GM21515 (cell line): ENCODE measurements at regions not wholly inside any gene's neighbourhood (a gene's known extent, or its start where the extent isn't known, plus 50 kb on each side); places are given as distances from the start of the nearest gene placed in this dataset.

Experiments
- ATAC-seq: cut with Tn5 transposase; IDR thresholded peaks from one replicate; pipeline ENCODE4 v1.9.1; 2021; ENCODE audit not compliant: unreplicated experiment

DNA sequence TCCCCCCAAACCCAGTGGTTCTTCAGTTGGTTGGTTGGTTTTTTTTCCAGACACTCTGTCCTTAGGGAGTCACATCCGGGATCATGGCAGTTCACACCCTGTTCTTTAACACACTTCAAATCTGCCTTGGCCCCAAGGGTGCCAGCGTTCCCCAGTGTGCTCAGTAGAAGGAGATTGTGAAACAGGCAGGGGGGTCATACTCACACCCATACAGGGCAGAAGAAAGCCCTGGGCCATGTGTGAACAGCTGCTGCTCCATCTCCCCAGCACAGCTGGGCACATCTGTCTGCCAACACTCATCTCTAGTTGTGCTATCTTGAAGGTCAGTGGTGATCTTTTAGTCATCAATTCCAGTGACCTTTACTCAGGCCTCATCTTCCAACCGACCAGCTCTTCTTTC lies 64.4 kb upstream of the FUT8 start:
- ATAC-seq, result no peak

DNA sequence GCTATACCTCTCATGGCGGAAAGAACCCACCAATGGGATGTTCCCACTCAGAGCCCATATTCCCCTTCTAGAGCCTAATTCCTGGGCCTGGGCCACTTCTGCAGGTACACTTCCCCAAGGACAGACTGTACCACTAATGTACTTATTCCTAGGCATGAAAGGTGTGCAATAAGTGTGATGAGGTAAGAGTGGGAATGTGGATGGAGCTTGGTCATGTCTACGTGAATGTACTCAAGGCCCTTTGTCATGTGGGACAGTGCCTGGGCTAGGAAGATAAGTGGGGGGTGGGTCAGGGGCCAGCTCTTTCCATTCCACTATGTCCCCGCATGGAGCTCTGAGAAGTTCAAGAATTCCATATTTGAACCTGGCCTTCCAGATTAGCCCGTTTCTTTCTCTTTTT lies 63.4 kb upstream of the FUT8 start:
- ATAC-seq, result no peak

DNA sequence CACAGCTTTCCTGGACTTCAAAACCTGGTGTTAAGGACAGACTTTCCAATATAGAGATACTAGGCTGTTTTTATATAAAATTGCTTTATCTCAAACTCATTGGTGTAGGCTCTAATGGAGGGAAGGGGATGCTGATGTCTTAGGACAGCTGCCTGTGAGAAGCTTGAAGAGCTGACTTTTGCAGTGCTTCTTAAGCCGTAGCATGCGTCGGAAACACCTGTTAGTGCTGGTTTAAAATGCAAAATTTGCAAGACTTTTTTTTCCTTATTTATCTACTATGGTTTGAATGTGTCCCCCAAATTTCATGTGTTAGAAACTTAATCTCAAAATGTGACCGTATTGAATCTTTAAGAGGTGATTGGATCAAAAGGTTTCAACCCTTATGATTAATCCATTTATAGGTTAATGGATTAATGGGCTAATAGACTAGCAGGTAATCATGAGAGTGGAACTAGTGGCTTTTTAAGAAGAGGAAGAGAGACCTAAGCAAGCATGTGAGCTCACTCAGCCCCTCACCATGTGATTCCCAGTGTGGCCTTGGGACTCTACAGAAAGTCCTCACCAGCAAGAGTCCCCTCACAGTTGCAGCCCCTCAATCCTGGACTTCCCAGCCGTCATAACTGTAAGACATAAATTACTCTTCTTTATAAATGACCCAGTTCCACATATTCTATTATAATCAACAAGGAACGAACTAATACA lies 60.9 kb upstream of the FUT8 start:
- ATAC-seq, result peak; percentile 45

DNA sequence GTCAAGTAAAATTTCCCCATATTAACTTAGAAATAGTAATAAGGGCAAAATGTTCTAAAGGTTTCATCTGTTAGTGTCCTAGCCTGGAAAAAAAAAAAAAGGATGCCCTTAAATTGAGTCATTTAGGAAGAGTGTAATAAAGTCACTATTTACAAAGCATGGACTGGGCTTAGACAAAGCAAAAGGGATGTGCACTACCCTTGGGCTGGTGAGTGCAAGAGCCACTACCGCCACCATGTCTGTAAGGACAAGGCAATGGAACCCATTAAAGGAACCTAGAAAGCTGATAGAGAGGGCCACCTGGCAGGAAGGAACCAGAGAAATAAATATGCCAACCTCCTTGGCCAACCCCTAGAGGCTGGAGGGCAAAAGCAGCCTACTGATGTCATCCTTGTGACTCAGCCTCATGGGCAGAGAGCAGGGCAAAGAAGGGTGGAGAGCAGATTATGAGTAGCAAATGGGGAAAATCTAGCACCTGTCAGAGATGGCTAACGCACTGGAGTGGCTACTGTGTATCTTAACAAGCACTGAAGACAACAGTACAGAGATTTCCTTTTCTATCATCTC lies 59.5 kb upstream of the FUT8 start:
- no peak for ATAC-seq

DNA sequence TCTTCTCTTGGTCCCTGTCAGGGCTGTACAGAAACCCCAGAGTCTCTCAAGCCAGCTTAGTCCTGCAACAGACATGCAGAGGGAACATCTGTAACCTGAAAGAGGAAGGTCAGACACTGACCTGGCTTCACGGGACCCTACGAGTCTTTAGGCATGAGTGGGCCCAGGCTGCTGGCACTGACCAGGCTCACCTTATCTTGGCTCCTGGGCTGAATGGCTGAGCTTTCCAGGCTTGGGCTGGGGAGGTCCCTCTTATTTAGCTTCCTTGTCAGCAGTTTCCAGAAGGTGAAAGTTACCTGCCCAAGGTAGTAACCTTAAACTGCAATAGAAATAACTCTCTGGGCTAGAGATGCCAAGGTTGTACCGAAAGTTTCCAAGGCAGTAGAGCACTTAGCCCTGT lies 58.4 kb upstream of the FUT8 start:
- no peak for ATAC-seq

DNA sequence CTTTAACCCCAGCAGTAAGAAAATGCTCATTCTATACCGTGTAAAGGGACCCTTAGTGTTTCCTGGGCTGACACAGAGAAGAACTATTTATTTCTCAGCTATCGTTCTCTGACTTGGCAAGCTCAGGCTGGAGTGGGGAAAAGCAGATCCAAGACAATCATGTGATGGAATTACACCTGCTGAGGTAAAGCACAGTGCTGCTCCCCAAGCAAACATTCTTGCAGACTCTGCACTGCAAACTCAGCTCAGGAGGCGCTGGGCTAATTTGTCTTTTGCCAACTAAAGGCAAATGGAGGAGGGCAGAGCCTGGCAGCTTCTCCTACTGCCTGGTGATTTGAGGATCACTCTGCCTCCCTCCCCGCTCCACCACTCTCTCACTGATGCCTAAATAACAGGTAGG lies 57.8 kb upstream of the FUT8 start:
- ATAC-seq, result no peak

DNA sequence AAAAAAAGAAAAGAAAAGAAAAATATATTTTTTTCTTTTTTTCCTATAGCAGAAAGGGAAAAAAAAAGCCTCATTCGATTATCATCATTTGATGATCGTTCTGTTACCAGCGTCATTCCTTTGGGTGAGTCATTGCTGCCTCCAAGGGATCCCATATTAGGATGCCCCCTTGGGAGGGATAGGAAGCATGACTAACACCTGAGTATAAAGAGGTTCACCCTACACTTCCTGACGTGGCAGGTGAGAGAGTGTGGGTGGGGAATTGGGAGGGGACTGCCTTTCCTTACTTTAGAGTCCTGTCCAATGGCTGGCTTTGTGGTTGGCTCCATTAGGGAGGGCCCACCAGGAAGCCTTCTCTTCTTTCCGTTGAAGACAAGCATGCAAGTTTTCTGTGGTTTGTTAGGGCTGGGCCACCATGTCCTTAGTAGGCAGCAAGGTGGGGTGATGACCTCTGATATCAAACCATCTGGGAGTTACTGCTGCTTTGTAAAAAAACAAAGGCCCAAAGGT lies 56.1 kb upstream of the FUT8 start:
- no peak for ATAC-seq

DNA sequence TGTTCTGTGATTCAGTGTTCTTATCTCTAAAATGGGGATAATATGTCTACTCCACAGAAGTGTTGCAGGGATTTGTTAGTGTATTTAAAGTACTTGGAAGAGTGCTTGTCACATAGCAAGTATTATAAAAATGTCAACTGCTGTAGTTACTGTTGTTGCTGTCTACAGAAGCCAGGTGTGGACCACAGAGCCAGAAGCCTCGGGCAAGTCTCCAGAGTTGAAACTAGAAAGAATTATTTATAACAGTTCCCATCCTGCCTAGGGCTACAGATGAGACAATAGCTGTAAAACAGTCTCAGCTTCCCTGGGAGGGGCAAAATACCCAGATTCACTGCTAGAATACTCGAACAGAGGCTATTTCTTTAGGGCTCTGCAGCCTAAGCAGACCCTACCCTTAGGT lies 55.4 kb upstream of the FUT8 start:
- peak; percentile 44 for ATAC-seq

DNA sequence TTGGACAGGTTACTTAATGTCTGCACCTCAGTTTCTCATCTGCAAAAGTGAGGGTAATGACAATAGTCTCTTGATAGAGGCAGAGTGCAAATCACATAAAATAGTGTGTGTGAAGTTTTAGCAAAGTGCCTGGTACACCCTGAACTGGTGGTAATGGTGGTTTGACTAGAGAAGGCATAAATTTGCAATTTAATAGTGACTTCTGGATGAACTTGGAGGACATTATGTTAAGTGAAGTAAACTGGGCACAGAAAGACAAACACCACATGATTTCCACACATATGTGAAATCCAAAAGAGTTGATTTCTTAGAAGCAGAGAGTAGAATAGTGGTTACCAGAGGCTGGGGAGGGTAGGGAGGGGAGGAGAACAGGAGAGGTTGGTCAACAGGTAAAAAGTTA lies 54.8 kb upstream of the FUT8 start:
- ATAC-seq, result no peak

DNA sequence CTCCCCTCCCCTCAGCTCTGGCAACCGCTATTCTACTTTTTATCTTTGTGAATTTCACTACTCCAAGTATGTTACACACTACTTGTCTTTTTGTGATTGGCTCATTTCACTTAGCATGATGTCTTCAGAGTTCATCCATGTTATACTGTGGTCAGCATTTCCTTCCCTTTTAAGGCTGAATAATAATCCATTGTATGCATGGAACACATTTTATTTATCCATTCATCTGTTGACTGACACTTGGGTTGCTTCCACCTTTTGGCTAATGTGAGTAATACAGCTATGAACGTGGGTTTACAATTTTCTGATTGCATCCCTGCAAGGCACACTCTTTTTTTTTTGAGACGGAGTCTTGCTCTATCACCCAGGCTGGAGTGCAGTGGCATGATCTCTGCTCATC lies 53.0 kb upstream of the FUT8 start:
- ATAC-seq, result no peak

DNA sequence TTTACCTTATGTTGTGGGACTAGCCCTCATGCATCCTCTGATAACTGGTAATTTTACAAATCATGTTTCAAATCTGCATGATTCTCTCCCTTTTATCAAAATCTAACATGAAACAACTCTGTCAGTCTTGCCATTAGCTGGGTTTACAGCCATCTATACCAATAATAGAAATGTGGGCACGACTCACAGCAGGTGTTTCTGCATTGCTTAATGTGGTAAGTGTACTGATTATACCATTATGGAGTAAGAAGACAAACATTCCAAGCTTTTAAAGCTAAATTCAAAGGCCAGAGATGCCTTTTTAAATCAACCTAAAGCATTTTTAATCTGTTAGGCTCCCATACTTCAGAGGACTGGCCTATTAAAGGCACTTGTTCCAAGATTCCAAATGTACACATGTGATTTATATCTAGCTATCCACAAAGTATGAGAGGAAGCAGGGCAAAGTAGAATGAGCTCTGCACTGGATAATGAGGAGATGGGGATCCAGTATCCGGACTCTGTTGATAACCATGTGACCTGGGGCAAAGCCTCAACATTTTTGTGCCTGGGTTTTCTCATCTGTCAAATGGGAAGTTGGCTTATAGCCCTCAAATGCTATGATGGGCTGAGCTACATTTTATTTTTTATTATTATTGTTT lies 52.3 kb upstream of the FUT8 start:
- ATAC-seq, result no peak

DNA sequence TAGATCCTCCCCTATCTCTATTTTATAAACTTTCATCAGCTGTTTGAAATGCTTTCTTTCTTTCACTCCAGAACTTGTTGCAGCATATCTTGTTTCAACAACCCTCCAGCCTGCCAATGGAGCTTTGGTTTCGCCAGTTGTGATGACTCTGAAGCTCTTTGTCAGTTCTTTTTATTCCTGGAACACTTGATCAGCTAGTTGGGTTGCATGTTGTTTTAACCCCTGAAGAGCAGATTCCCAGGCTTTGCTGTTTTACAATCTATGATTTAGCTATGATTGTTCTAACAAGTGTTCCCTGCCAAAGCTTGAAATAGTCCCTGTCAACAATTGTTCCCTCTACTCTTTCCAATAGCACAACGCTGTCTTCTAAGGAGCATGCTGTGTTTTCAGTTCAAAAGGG lies 50.6 kb upstream of the FUT8 start:
- no peak for ATAC-seq
